B cell (primary cell): ENCODE measurements at regions not wholly inside any gene's neighbourhood (a gene's known extent, or its start where the extent isn't known, plus 50 kb on each side); places are given as distances from the start of the nearest gene placed in this dataset.

Experiments used
- ATAC-seq: fragments of 200-7000 bp; cut with Tn5 transposase; one replicate; pipeline ENCODE4 v1.10.0; 2021; ENCODE audit warnings: low read depth, mild to moderate bottlenecking, moderate number of reproducible peaks, moderate library complexity
- CTCF ChIA-PET: fragments of 350-600 bp; sonication (Branson Sonifier 250); formaldehyde crosslinking; loops from one replicate; lab custom pipeline; 2021; ENCODE audit warnings: antibody characterized with exemption, inconsistent platforms; lab: Charles Lee
- POLR2A ChIA-PET: fragments of 350-600 bp; sonication (Branson Sonifier 250); formaldehyde crosslinking; loops from one replicate; lab custom pipeline; 2021; ENCODE audit warnings: antibody characterized with exemption; lab: Charles Lee
- DNase-seq: peaks from one replicate; pipeline ENCODE4 v3.0.0; 2013
- H2AFZ ChIP-seq: 2 replicates; pipeline ENCODE4 v1.6.1; 2012; ENCODE audit warnings: mild to moderate bottlenecking, low read depth, low read length; ENCODE audit not compliant: insufficient read depth, poor library complexity, severe bottlenecking
- H3K27ac ChIP-seq, 2 donors: 1 replicate in 1 of 2; 2 replicates in 1 of 2; pipeline ENCODE4 v1.5.1; 2012 to 2013; ENCODE audit warnings: low read length in 2 of 2, mild to moderate bottlenecking in 2 of 2, moderate library complexity in 1 of 2
- H3K27me3 ChIP-seq, 4 experiments: fragments of 200-600 bp in 1 of 4; sonication (generic) in 1 of 4; replicated peaks in 1 of 4; 1 replicate in 2 of 4; 2 replicates in 2 of 4; pipeline versions ENCODE4 v1.6.1 to v1.7.0; 2013 to 2016; ENCODE audit warnings: low read length in 3 of 4, mild to moderate bottlenecking in 2 of 4, mixed read lengths in 1 of 4, moderate library complexity in 1 of 4; ENCODE audit not compliant: insufficient read depth in 4 of 4, control insufficient read depth in 3 of 4; ENCODE audit errors: control extremely low read depth in 1 of 4
- H3K36me3 ChIP-seq, 2 experiments: replicated peaks in 1 of 2; 1 replicate in 1 of 2; 2 replicates in 1 of 2; pipeline versions ENCODE4 v1.6.1 to v1.7.1; 2013; ENCODE audit warnings: low read length in 1 of 2; ENCODE audit not compliant: insufficient read depth in 2 of 2, control insufficient read depth in 1 of 2; ENCODE audit errors: control extremely low read depth in 1 of 2, extremely low read depth in 1 of 2
- H3K4me1 ChIP-seq, 2 donors: fragments of 200-600 bp in 1 of 2; sonication (generic) in 1 of 2; 1 replicate in 1 of 2; 2 replicates in 1 of 2; pipeline versions ENCODE4 v1.5.1 to v1.6.1; 2013 to 2017; ENCODE audit warnings: low read length in 2 of 2; ENCODE audit not compliant: control insufficient read depth in 2 of 2, insufficient read depth in 2 of 2
- H3K4me2 ChIP-seq: replicated peaks from 2 replicates; pipeline ENCODE3; 2012; ENCODE audit warnings: mild to moderate bottlenecking, low read depth, low read length; ENCODE audit not compliant: poor library complexity, severe bottlenecking
- H3K4me3 ChIP-seq, 5 experiments: fragments of 200-600 bp in 1 of 5; sonication (generic) in 1 of 5; 1 replicate in 3 of 5; 2 replicates in 2 of 5; pipeline versions ENCODE4 v1.5.1 to v1.7.0; 2011 to 2016; ENCODE audit warnings: low read length in 4 of 5, mild to moderate bottlenecking in 4 of 5, low read depth in 2 of 5, control low read depth in 1 of 5, moderate library complexity in 1 of 5; ENCODE audit not compliant: insufficient read depth in 1 of 5; ENCODE audit errors: control extremely low read depth in 1 of 5, extremely low read depth in 1 of 5
- H3K79me2 ChIP-seq: fragments of 200-600 bp; sonication (generic); one replicate; pipeline ENCODE4 v1.6.0; 2016; ENCODE audit warnings: low read length; ENCODE audit not compliant: control insufficient read depth, insufficient read depth
- H3K9ac ChIP-seq: fragments of 200-600 bp; sonication (generic); 2 replicates; pipeline ENCODE4 v1.6.1; 2017; ENCODE audit warnings: mild to moderate bottlenecking, low read length, moderate library complexity
- H3K9me3 ChIP-seq, 3 donors: one replicate each; pipeline versions ENCODE4 v1.6.1 to v1.7.1; 2013; ENCODE audit warnings: low read length in 2 of 3; ENCODE audit not compliant: control insufficient read depth in 2 of 3, insufficient read depth in 1 of 3; ENCODE audit errors: control extremely low read depth in 1 of 3
- H4K20me1 ChIP-seq: 2 replicates; pipeline ENCODE4 v1.6.0; 2012; ENCODE audit warnings: mild to moderate bottlenecking, low read length; ENCODE audit not compliant: insufficient read depth, control insufficient read depth, poor library complexity, severe bottlenecking
- H3K27ac Mint-ChIP-seq: one replicate; pipeline ENCODE4 v1.8.0; 2021; ENCODE audit warnings: mixed read lengths
- H3K27me3 Mint-ChIP-seq: one replicate; pipeline ENCODE4 v1.8.0; 2021; ENCODE audit warnings: mixed read lengths
- H3K4me1 Mint-ChIP-seq: one replicate; pipeline ENCODE4 v1.8.0; 2021; ENCODE audit warnings: mixed read lengths
- H3K4me3 Mint-ChIP-seq: one replicate; pipeline ENCODE4 v1.8.0; 2021; ENCODE audit warnings: mixed read lengths
- H3K9me3 Mint-ChIP-seq: one replicate; pipeline ENCODE4 v1.8.0; 2022; ENCODE audit warnings: mixed read lengths; ENCODE audit not compliant: insufficient read depth
- CTCF ChIP-seq: fragments of 200-600 bp; IDR thresholded peaks from one replicate; pipeline ENCODE4 v1.8.0; 2022; ENCODE audit warnings: antibody characterized with exemption, mild to moderate bottlenecking
- EZH2 ChIP-seq: IDR thresholded peaks from 2 replicates; pipeline ENCODE4 v1.6.1; 2012; ENCODE audit warnings: borderline replicate concordance, low read depth, mild to moderate bottlenecking, moderate library complexity, low read length; ENCODE audit not compliant: insufficient read depth, poor library complexity, severe bottlenecking
- WGBS: methylation state at CpG from one replicate; pipeline ENCODE4 v1.1.5; 2013; ENCODE audit warnings: missing lambda C conversion rate; ENCODE audit not compliant: insufficient coverage; 5-methylcytosine and 5-hydroxymethylcytosine counted together
- intact Hi-C: fragments of 100-400 bp; cut with micrococcal nuclease; formaldehyde crosslinking; loops from one replicate; pipeline ENCODE4 v1.10.0; 2022

GRCh38 chr13:86856991-86857390 lies 814.2 kb upstream of the SLITRK5 start:
- Histone ChIP-seq H3K4me2 (no peak overlapping the region), H4K20me1 (no peaks in the 10 kb centered on the region), H3K27ac (no peak overlapping the region), H3K4me3 (no peak overlapping the region), H3K36me3 (no peaks in the 10 kb centered on the region), H3K27me3 (no peaks in the 10 kb centered on the region), H3K79me2 (no peaks in the 10 kb centered on the region), H3K9ac (no peak overlapping the region), H2AFZ (no peak overlapping the region), H3K4me1 (no peaks in the 10 kb centered on the region), H3K9me3 (no peaks in the 10 kb centered on the region)
- Mint-ChIP-seq H3K4me3 (no peak overlapping the region), H3K4me1 (no peaks in the 10 kb centered on the region), H3K27ac (no peak overlapping the region), H3K9me3 (no peaks in the 10 kb centered on the region), H3K27me3 (no peaks in the 10 kb centered on the region)
- 94% methylated on average over 7 of the region's 8 CpGs for WGBS
- intact Hi-C loops: no loop called here
- ChIA-PET CTCF (no interaction called here), POLR2A (no interaction called here)
- ATAC-seq (no peak), DNase-seq (no peak)
- TF ChIP-seq EZH2 (no peak), CTCF (no peak)

- no peak overlapping the region for H3K27ac ChIP-seq
- DNase-seq: no peak
- TF ChIP-seq CTCF (no peak), EZH2 (no peak)
- H3K4me3 Mint-ChIP-seq: no peak overlapping the region
- H3K4me1 ChIP-seq: no peaks in the 10 kb centered on the region
- no peak overlapping the region for H3K4me2 ChIP-seq
- no peaks in the 10 kb centered on the region for H4K20me1 ChIP-seq
- H3K27ac Mint-ChIP-seq: no peak overlapping the region
- no peak overlapping the region for H2AFZ ChIP-seq
- no peaks in the 10 kb centered on the region for H3K79me2 ChIP-seq
- POLR2A ChIA-PET: no interaction called here
- no peak overlapping the region for H3K4me3 ChIP-seq
- no peak overlapping the region for H3K9ac ChIP-seq
- intact Hi-C loops: no loop called here
- no peaks in the 10 kb centered on the region for H3K27me3 ChIP-seq
- peaks cover 0 to 3% (median 0%) of the 10 kb centered on the region in 3 donors for H3K9me3 ChIP-seq
- no peaks in the 10 kb centered on the region for H3K36me3 ChIP-seq
- no peaks in the 10 kb centered on the region for H3K27me3 Mint-ChIP-seq
- H3K4me1 Mint-ChIP-seq: no peaks in the 10 kb centered on the region
- peaks cover 1% of the 10 kb centered on the region for H3K9me3 Mint-ChIP-seq
- ATAC-seq: no peak
- CTCF ChIA-PET: no interaction called here
Measured at GRCh38 chr13:86858216-86858615, 813.0 kb upstream of the SLITRK5 start.
